Brain microvascular endothelial cell (primary cell): ENCODE measurements at regions not wholly inside any gene's neighbourhood (a gene's known extent, or its start where the extent isn't known, plus 50 kb on each side); places are given as distances from the start of the nearest gene placed in this dataset.

Source experiments
- DNase-seq: peaks from one replicate; pipeline ENCODE4 v3.0.0-alpha.2; 2020
- H3K27ac ChIP-seq: fragments of 250-450 bp; sonication (Bioruptor Pico); 2 replicates; pipeline ENCODE4 v1.5.1; 2020; ENCODE audit warnings: mild to moderate bottlenecking, moderate library complexity
- H3K27me3 ChIP-seq: fragments of 250-450 bp; sonication (Bioruptor Pico); replicated peaks from 2 replicates; pipeline ENCODE4 v1.5.1; 2020; ENCODE audit warnings: mild to moderate bottlenecking
- H3K36me3 ChIP-seq: fragments of 250-450 bp; sonication (Bioruptor Pico); replicated peaks from 2 replicates; pipeline ENCODE4 v1.5.1; 2020; ENCODE audit warnings: mild to moderate bottlenecking
- H3K4me3 ChIP-seq: 2 replicates; pipeline ENCODE4 v1.5.1; 2011; ENCODE audit warnings: low read depth, mild to moderate bottlenecking, control low read depth, low read length, moderate library complexity
- CTCF ChIP-seq: IDR thresholded peaks from 2 replicates; pipeline ENCODE4 v1.5.1; 2011; ENCODE audit warnings: low read depth, mild to moderate bottlenecking, moderate library complexity, low read length, control low read depth, inconsistent platforms; ENCODE audit errors: missing control alignments
- in situ Hi-C: cut with HindIII; loops from 2 replicates; pipeline ENCODE4 v1.10.0; 2017; ENCODE audit warnings: low sequenced_read_pairs, low pct_ligation_motif_present

GRCh38 chr2:41695198-41696113 is 352.4 kb upstream of the PKDCC start:
- Histone ChIP-seq H3K27ac (no peak overlapping the region), H3K4me3 (no peak overlapping the region), H3K36me3 (no peaks in the 10 kb centered on the region), H3K27me3 (no peaks in the 10 kb centered on the region)
- in situ Hi-C loops, result no loop called here
- DNase-seq, result no peak
- TF ChIP-seq CTCF, result peak; percentile 16

GRCh38 chr2:41697389-41697788 is 350.4 kb upstream of the PKDCC start:
- TF ChIP-seq CTCF, result no peak
- no peak for DNase-seq
- Histone ChIP-seq H3K27ac (no peak overlapping the region), H3K27me3 (no peaks in the 10 kb centered on the region), H3K36me3 (no peaks in the 10 kb centered on the region), H3K4me3 (no peak overlapping the region)
- in situ Hi-C loops, result no loop called here

GRCh38 chr2:41698678-41699422 is 349.0 kb upstream of the PKDCC start:
- in situ Hi-C loops, result no loop called here
- no peak for DNase-seq
- H3K4me3 ChIP-seq, result no peak overlapping the region
- H3K27ac ChIP-seq, result no peak overlapping the region
- no peaks in the 10 kb centered on the region for H3K27me3 ChIP-seq
- no peaks in the 10 kb centered on the region for H3K36me3 ChIP-seq
- peak; percentile 92 for TF ChIP-seq CTCF

- Histone ChIP-seq H3K4me3 (no peak overlapping the region), H3K27ac (no peak overlapping the region), H3K27me3 (no peaks in the 10 kb centered on the region), H3K36me3 (no peaks in the 10 kb centered on the region)
- DNase-seq, result no peak
- TF ChIP-seq CTCF, result no peak
- in situ Hi-C loops, result no loop called here
Observed at GRCh38 chr2:41701231-41701630, 346.6 kb upstream of the PKDCC start.

GRCh38 chr2:41703123-41703522 is 344.7 kb upstream of the PKDCC start:
- TF ChIP-seq CTCF, result no peak
- H3K27me3 ChIP-seq, result no peaks in the 10 kb centered on the region
- in situ Hi-C loops, result no loop called here
- H3K4me3 ChIP-seq, result no peak overlapping the region
- H3K36me3 ChIP-seq, result no peaks in the 10 kb centered on the region
- no peak overlapping the region for H3K27ac ChIP-seq
- DNase-seq, result no peak
